NCI-H1436 treated with DMSO at 0.1 percent for 48 hours (cell line): ENCODE measurements at regions not wholly inside any gene's neighbourhood (a gene's known extent, or its start where the extent isn't known, plus 50 kb on each side); places are given as distances from the start of the nearest gene placed in this dataset.
"Not testable (repeated sequence)": the region's sequence is repeated elsewhere in the genome, so short reads cannot be mapped to it uniquely, and the experiment has no call there.

Experiments used
- DNase-seq: peaks from one replicate; lab custom pipeline; 2025; lab: John Stamatoyannopoulos, UW

GRCh38 chr5:109575506-109575905 is 114.2 kb upstream of the MAN2A1 start:
- no peak for DNase-seq

GRCh38 chr5:109574985-109575384 is 114.7 kb upstream of the MAN2A1 start:
- DNase-seq: no peak

DNA sequence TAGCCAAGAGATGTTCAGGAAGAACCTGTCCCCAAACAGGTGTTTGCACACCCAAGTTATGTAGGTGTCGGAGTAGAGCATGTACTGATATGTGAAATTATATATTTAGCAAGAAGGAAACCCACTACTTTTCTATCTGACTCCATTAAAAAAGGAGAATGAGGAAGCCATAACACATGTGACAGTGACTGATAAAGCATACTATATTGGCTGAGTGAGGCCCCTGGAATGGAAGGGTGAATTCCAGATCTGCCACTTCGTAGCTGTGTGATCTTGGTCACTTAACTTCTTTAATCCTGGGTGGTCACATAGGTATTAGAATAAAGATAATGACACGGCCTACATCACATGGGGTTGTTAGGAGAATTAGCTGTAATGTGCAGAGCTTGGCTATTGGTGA is 116.0 kb upstream of the MAN2A1 start:
- no peak for DNase-seq

- DNase-seq: no peak
Observed at GRCh38 chr5:109573256-109573655, 116.5 kb upstream of the MAN2A1 start.

DNA sequence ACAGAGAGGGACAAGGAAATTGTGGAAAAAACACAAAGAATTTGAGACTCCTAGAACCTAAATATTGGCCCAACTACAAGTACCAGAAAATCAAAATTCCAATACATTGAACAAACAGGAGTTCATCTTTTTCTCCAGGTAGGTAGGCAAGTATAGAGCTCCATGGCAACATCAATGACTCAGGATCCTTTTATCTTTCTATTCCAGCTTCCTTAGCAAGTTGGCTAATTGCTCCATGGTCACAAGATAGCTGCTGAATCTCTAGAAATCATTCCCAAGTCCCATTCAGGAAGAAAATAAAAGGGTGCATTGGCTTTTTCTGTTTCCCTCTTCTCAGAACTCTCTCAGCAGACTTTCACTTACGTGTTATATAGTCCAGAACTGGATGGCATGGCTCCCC is 117.9 kb upstream of the MAN2A1 start:
- no peak for DNase-seq

DNA sequence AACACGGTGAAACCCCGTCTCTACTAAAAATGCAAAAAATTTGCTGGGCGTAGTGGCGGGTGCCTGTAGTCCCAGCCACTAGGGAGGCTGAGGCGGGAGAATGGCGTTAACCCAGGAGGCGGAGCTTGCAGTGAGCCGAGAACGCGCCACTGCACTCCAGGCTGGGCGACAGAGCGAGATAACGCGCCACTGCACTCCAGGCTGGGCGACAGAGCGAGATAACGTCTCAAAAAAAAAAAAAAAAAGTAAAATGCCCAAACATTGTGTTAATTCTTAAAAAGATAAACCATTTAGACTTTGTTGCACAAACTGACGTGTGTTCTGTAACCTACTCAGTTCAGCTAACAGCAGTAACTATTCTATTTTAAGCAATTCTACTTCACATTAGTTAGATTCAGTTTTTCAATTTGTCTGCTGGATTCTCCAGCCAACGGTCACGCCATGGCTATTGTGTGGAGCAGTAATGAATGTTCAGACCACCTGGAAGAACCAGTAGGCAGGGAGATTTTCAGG is 119.3 kb upstream of the MAN2A1 start:
- no peak for DNase-seq

DNA sequence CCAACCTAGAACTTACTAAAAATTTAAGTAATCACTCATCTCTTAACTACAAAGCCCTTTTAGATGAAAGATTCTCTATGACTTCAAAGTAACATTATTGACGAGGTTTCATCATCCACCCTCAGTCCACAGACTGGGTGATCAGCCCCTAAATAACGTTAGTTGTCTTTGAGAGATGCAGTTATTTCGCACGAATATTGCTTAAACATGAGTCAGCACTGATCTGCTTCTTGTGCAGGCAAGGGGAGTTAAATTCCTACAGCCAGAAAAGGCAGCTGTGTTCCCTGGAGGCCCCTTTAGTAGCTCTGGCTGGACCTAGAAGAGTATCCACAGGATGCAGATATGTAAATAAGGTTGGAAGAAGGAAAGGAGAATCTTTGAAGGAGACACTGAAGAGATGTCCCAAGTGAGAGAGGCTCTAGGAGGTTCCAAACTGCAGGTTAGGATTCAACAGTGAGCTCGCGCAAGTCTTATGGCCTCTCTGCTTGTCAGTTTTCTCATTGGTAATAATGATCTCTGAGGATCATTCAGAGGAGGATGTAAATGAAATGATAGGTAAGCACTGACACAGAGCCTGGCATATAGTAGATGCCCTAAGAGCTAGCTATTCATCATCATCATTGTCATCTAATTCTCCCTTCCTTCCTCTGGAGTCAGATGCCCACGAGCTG is 122.2 kb upstream of the MAN2A1 start:
- no peak for DNase-seq

DNA sequence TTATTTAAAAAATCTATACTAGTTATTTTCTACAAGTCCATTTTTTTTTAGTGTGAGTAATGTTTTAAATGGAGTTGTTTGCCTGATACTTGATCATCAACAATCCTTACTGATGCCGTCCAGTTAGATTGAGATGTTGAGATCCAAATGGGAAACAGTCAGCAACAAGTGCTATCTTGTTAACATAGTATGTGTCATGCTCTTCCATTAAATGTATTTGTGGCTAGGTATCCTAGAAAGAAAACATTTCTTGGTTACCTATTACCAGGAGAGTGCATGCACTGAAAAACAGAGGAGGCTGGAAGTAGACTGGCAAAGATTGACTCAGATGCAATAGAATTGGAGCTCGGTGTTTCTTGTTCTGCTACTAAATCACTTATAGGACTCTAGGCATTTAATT is 123.4 kb upstream of the MAN2A1 start:
- DNase-seq: no peak

GRCh38 chr5:109563739-109564138 is 126.0 kb upstream of the MAN2A1 start:
- DNase-seq: no peak

DNA sequence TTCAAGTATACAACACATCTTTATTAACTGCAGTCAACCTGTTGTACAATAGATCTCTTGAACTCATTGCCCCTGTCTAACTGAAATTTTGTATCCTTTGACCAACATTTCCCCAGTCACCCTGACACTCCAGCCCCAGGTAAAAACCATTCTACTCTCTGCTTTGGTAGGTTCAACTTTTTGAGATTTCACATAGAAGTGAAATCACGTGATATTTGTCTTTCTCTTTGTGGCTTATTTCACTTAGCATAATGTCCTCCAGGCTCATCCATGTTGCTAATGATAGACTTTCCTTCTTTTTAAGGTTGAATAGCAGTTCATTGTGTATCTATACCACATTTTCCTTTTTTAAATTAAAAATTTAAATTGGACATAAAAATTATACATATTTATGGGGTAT is 126.5 kb upstream of the MAN2A1 start:
- no peak for DNase-seq

GRCh38 chr5:109562441-109562840 is 127.3 kb upstream of the MAN2A1 start:
- no peak for DNase-seq

DNA sequence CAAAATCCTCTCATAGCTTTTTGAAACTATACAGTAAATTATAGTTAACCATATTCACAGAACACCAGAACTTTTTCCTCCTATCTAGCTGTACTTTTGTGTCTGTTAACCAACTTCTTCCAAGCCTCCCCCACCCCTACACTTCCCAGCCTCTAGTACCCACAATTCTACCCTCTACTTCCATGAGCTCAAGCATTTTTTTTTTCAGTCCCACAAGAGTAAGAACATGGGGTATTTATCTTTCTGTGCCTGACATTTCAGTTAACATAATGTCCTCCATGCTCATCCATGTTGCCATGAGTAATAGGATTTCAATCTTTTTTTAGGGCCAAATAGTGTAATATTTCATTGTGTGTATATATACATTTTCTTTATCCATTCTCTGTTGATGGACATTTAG is 128.3 kb upstream of the MAN2A1 start:
- DNase-seq: no peak

DNA sequence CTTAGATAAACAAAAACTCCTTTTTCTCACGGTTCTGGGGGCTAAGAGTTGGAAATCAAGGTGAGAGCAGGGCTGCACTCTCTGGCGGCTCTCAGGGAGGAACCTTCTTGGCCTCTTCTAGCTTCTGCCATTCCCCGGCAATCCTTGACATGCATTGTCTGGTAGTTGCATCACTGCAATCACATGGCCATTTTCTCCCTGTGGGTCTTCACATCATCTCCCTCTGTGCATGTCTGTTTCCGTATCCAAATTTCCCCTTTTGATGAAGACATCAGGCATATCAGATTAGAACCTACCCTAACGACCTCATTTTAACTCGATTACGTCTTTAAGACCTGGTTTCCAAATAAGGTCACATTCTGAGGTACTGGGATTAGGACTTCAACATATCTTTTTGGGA is 129.2 kb upstream of the MAN2A1 start:
- DNase-seq: no peak

GRCh38 chr5:109558952-109559351 is 130.8 kb upstream of the MAN2A1 start:
- no peak for DNase-seq

GRCh38 chr5:109558364-109558763 is 131.4 kb upstream of the MAN2A1 start:
- DNase-seq: no peak

DNA sequence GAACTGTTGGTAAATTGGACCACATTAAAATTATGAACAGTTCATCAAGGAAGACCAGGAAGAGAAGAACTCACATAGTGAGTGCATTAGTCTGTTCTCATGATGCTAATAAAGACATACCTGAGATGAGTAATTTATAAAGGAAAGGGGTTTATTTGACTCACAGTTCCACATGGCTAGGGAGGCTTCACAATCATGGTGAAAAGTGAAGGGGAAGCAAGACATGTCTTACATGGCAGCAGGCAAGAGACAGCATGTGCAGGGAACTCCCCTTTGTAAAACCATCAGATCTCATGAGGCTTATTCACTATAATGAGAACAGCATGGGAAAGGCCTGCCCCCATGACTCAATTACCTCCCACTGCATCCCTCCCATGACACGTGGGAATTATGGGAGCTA is 135.9 kb upstream of the MAN2A1 start:
- DNase-seq: no peak

DNA sequence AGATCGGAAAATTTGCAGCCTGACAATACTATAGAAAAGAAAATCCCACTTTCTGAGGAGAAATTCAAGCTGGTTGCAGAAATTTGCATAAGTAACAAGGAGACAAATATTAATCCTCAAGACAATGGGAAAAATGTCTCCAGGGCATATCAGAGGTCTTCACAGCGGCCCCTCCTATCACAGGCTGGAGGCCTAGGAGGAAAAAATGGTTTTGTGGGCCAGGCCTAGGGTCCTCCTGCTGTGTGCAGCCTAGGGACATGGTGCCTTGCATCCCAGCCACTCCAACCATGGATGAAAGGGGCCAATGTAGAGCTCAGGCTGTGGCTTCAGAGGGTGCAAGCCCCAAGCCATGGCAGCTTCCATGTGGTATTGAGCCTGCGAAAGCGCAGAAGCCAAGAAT is 138.5 kb upstream of the MAN2A1 start:
- DNase-seq: not testable (repeated sequence)

- DNase-seq: no peak
Observed at GRCh38 chr5:109550077-109550476, 139.7 kb upstream of the MAN2A1 start.

DNA sequence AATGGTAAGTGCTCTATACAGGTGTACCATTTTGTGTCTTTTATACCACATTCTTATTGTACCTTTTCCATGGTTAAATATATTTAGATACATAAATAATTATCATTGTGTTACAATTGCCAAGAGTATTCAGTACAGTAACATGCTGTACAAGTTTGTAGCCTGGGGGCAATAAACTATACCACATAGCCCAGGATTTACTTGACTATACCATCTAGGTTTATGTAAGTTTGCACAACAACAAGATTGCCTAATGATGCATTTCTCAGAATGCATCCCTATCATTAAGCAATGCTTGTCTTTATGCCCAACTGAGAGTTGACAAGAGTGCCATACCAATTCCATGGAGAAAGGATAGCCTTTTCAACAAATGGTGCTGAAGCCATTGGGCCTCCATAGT is 136.7 kb upstream of the PJA2 start:
- DNase-seq: no peak

- not testable (repeated sequence) for DNase-seq
Observed at GRCh38 chr5:109544873-109545272, 135.1 kb upstream of the PJA2 start.

DNA sequence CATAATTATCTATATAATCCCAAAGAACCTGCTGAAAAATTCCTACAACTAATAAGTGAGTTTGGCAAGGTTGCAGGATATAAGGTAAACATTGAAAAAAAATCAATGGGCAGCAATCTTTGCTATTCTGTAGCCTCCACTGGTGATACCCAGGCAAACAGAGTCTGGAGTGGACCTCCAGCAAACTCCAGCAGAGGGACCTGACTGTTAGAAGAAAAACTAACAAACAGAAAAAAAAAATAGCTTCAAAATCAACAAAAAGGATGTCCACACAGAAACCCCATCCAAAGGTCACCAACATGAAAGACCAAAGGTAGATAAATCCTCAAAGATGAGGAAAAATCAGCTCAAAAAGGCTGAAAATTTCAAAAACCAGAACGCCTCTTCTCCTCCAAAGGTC is 128.9 kb upstream of the PJA2 start:
- not testable (repeated sequence) for DNase-seq

- DNase-seq: not testable (repeated sequence)
Observed at GRCh38 chr5:109535090-109535489, 125.3 kb upstream of the PJA2 start.

GRCh38 chr5:109533751-109534272 is 124.0 kb upstream of the PJA2 start:
- DNase-seq: no peak

GRCh38 chr5:109532773-109533364 is 123.1 kb upstream of the PJA2 start:
- no peak for DNase-seq
